ENCODE measurements at regions not wholly inside any gene's neighbourhood (a gene's known extent, or its start where the extent isn't known, plus 50 kb on each side); places are given as distances from the start of the nearest gene placed in this dataset.

GRCh38 chr18:51569153-51569552, 371.7 kb upstream of the MEX3C start:
- no peaks in the 10 kb centered on the region for H3K79me2 ChIP-seq (ENCODE audit: insufficient read depth, low read length)
- no TSS peak for BruUV-seq (replicated peaks)
- H3K36me3 ChIP-seq (ENCODE audit: control insufficient read depth in 1 of 2, insufficient read depth in 2 of 2, low read length in 2 of 2), result no peaks in the 10 kb centered on the region
- H3K4me3 ChIP-seq (replicated peaks in 1 of 2; ENCODE audit: low read depth in 1 of 2, low read length in 2 of 2), result no peak overlapping the region
- intact Hi-C loops (cut with micrococcal nuclease), result no loop called here
- H3K9ac ChIP-seq (ENCODE audit: low read length), result no peak overlapping the region
- TF ChIP-seq TCF7L2 (IDR thresholded peaks at IDR 0.05; ENCODE audit: borderline replicate concordance, extremely low read depth, insufficient read depth, insufficient read length) (no peak), ATF3 (IDR thresholded peaks at IDR 0.05) (no peak), CTCF (IDR thresholded peaks at IDR 0.05 in 2 of 3, conservative IDR thresholded peaks at IDR 0.05 in 1 of 3; ENCODE audit: borderline replicate concordance in 1 of 3, insufficient read depth in 1 of 3, low read depth in 2 of 3, low read length in 2 of 3) (no peak)
- ATAC-seq, result no peak
- no peaks in the 10 kb centered on the region for H3K4me1 ChIP-seq (ENCODE audit: control insufficient read depth in 1 of 2, insufficient read depth in 2 of 2, low read length in 2 of 2)
- CTCF ChIA-PET, result no interaction called here
- no peaks in the 10 kb centered on the region for H4K20me1 ChIP-seq (ENCODE audit: insufficient read depth)
- DNase-seq (ENCODE audit: low read depth, low spot score), result no peak
- H3K27me3 ChIP-seq (ENCODE audit: insufficient read depth, low read length), result no peaks in the 10 kb centered on the region
- no peaks in the 10 kb centered on the region for H3K9me2 ChIP-seq (ENCODE audit: insufficient read depth)
- RAD21 ChIA-PET (ENCODE audit: low non-redundant PET in 1 of 2, low total read pairs in 2 of 2, uncharacterized antibody in 2 of 2, unreplicated experiment in 2 of 2), result no interaction called here
- H3K27ac ChIP-seq (ENCODE audit: low read depth, low read length), result no peak overlapping the region
- H3K9me3 ChIP-seq (ENCODE audit: control insufficient read depth in 1 of 2, insufficient read depth in 1 of 2, low read depth in 1 of 2, low read length in 2 of 2), result no peaks in the 10 kb centered on the region
- no peak overlapping the region for H3K4me2 ChIP-seq (ENCODE audit: low read length)
- POLR2A ChIA-PET, result no interaction called here
- no peak overlapping the region for H2AFZ ChIP-seq (ENCODE audit: low read depth, low read length, poor library complexity, severe bottlenecking)

- Histone ChIP-seq H3K9me2 (ENCODE audit: insufficient read depth) (no peaks in the 10 kb centered on the region), H2AFZ (ENCODE audit: low read depth, low read length, poor library complexity, severe bottlenecking) (no peak overlapping the region), H3K27me3 (ENCODE audit: insufficient read depth, low read length) (no peaks in the 10 kb centered on the region), H3K4me3 (replicated peaks in 1 of 2; ENCODE audit: low read depth in 1 of 2, low read length in 2 of 2) (no peak overlapping the region), H3K36me3 (ENCODE audit: control insufficient read depth in 1 of 2, insufficient read depth in 2 of 2, low read length in 2 of 2) (no peaks in the 10 kb centered on the region), H3K4me1 (ENCODE audit: control insufficient read depth in 1 of 2, insufficient read depth in 2 of 2, low read length in 2 of 2) (no peaks in the 10 kb centered on the region), H4K20me1 (ENCODE audit: insufficient read depth) (no peaks in the 10 kb centered on the region), H3K27ac (ENCODE audit: low read depth, low read length) (no peak overlapping the region), H3K4me2 (ENCODE audit: low read length) (no peak overlapping the region), H3K9ac (ENCODE audit: low read length) (no peak overlapping the region), H3K9me3 (ENCODE audit: control insufficient read depth in 1 of 2, insufficient read depth in 1 of 2, low read depth in 1 of 2, low read length in 2 of 2) (no peaks in the 10 kb centered on the region), H3K79me2 (ENCODE audit: insufficient read depth, low read length) (no peaks in the 10 kb centered on the region)
- no peak for TF ChIP-seq SIN3A (IDR thresholded peaks at IDR 0.05; ENCODE audit: low read depth)
- TF ChIP-seq CEBPB (IDR thresholded peaks at IDR 0.05; ENCODE audit: low read depth), result no peak
- no peak for TF ChIP-seq RAD21 (IDR thresholded peaks at IDR 0.05; ENCODE audit: low read depth)
- TF ChIP-seq CBX3 (IDR thresholded peaks at IDR 0.05; ENCODE audit: low read depth), result no peak
- no peak for TF ChIP-seq EZH2 (IDR thresholded peaks at IDR 0.05)
- no peak for TF ChIP-seq ELF1 (IDR thresholded peaks at IDR 0.05; ENCODE audit: borderline replicate concordance, low read depth)
- no peak for TF ChIP-seq POLR2A (IDR thresholded peaks at IDR 0.05; ENCODE audit: borderline replicate concordance, extremely low read depth, insufficient read depth, insufficient read length)
- TF ChIP-seq SP1 (IDR thresholded peaks at IDR 0.05; ENCODE audit: low read depth), result no peak
- TF ChIP-seq YY1 (IDR thresholded peaks at IDR 0.05; ENCODE audit: extremely low read depth, insufficient replicate concordance, low read depth, low read length), result no peak
- TF ChIP-seq REST (IDR thresholded peaks at IDR 0.05; ENCODE audit: low read depth), result no peak
- no peak for TF ChIP-seq MAX (IDR thresholded peaks at IDR 0.05)
- TF ChIP-seq ZNF274 (IDR thresholded peaks at IDR 0.05; ENCODE audit: low read depth, low read length), result no peak
- TF ChIP-seq SRF (IDR thresholded peaks at IDR 0.05; ENCODE audit: low read depth), result no peak
- TF ChIP-seq POLR2AphosphoS5 (IDR thresholded peaks at IDR 0.05; ENCODE audit: low read depth, low read length), result no peak
- intact Hi-C loops (cut with micrococcal nuclease), result no loop called here
- POLR2A ChIA-PET, result no interaction called here
- DNase-seq (ENCODE audit: low read depth, low spot score) (no peak), ATAC-seq (no peak)
- RAD21 ChIA-PET (ENCODE audit: low non-redundant PET in 1 of 2, low total read pairs in 2 of 2, uncharacterized antibody in 2 of 2, unreplicated experiment in 2 of 2), result no interaction called here
- CTCF ChIA-PET, result no interaction called here
- no TSS peak for BruUV-seq (replicated peaks)
Observed at GRCh38 chr18:51569561-51569960, 372.1 kb upstream of the MEX3C start.

Data from HCT116 (cell line).